Right lung (tissue), 2 donors: ENCODE measurements at regions not wholly inside any gene's neighbourhood (a gene's known extent, or its start where the extent isn't known, plus 50 kb on each side); places are given as distances from the start of the nearest gene placed in this dataset.
"Not testable (repeated sequence)": the region's sequence is repeated elsewhere in the genome, so short reads cannot be mapped to it uniquely, and the experiment has no call there.

Experiments used
- DNase-seq, 2 donors: peaks; one replicate each; pipeline ENCODE4 v3.0.0-alpha.2; 2013

GRCh38 chr2:223297788-223298187, 245.8 kb downstream of the KCNE4 start:
- DNase-seq: no peak

- DNase-seq: not testable (repeated sequence)
These were observed 246.3 kb downstream of the KCNE4 start for GRCh38 chr2:223298329-223298728.

GRCh38 chr2:223300326-223300725, 248.3 kb downstream of the KCNE4 start:
- no peak for DNase-seq

- no peak for DNase-seq
These were observed 254.4 kb downstream of the KCNE4 start for GRCh38 chr2:223306371-223306770.

- DNase-seq: no peak
These were observed 260.1 kb downstream of the KCNE4 start for GRCh38 chr2:223311889-223312680.

- DNase-seq: no peak
These were observed 261.1 kb downstream of the KCNE4 start for GRCh38 chr2:223313101-223313500.

GRCh38 chr2:223314811-223315210, 262.8 kb downstream of the KCNE4 start:
- no peak for DNase-seq

GRCh38 chr2:223315813-223316212, 263.8 kb downstream of the KCNE4 start:
- DNase-seq: no peak

GRCh38 chr2:223316342-223316741, 264.4 kb downstream of the KCNE4 start:
- DNase-seq: no peak

GRCh38 chr2:223319601-223320000, 267.6 kb downstream of the KCNE4 start:
- no peak for DNase-seq

GRCh38 chr2:223324402-223324801, 272.4 kb downstream of the KCNE4 start:
- DNase-seq: no peak

GRCh38 chr2:223328578-223328977, 273.6 kb downstream of the SCG2 start:
- no peak for DNase-seq

- DNase-seq: not testable (repeated sequence)
These were observed 271.4 kb downstream of the SCG2 start for GRCh38 chr2:223330747-223331146.

GRCh38 chr2:223338016-223338415, 264.1 kb downstream of the SCG2 start:
- DNase-seq: no peak

GRCh38 chr2:223357076-223357475, 245.1 kb downstream of the SCG2 start:
- DNase-seq: no peak

- no peak for DNase-seq
These were observed 239.1 kb downstream of the SCG2 start for GRCh38 chr2:223363085-223363484.

GRCh38 chr2:223365158-223365679, 236.9 kb downstream of the SCG2 start:
- no peak for DNase-seq

GRCh38 chr2:223366566-223366965, 235.6 kb downstream of the SCG2 start:
- no peak for DNase-seq

GRCh38 chr2:223368481-223368880, 233.7 kb downstream of the SCG2 start:
- no peak for DNase-seq

GRCh38 chr2:223369889-223370288, 232.3 kb downstream of the SCG2 start:
- no peak for DNase-seq

- no peak for DNase-seq
These were observed 218.8 kb downstream of the SCG2 start for GRCh38 chr2:223383315-223383714.

- DNase-seq: no peak
These were observed 216.0 kb downstream of the SCG2 start for GRCh38 chr2:223386189-223386588.

- DNase-seq: no peak
These were observed 215.2 kb downstream of the SCG2 start for GRCh38 chr2:223386984-223387383.

- no peak for DNase-seq
These were observed 212.5 kb downstream of the SCG2 start for GRCh38 chr2:223389624-223390023.
